ENCODE measurements at regions not wholly inside any gene's neighbourhood (a gene's known extent, or its start where the extent isn't known, plus 50 kb on each side); places are given as distances from the start of the nearest gene placed in this dataset.
"Not testable (repeated sequence)": the region's sequence is repeated elsewhere in the genome, so short reads cannot be mapped to it uniquely, and the experiment has no call there.

GRCh38 chr3:95826419-95826818, 988.0 kb upstream of the EPHA6 start:
- BruUV-seq (replicated peaks) = no TSS peak
- ChIA-PET CTCF (no interaction called here), POLR2A (no interaction called here)
- TF ChIP-seq CTCF (IDR thresholded peaks at IDR 0.05; ENCODE audit: insufficient read depth in 1 of 2, low read depth in 1 of 2, low read length in 1 of 2, severe bottlenecking in 1 of 2, unreplicated experiment in 1 of 2) = no peak
- Histone ChIP-seq H3K4me1 (no peaks in the 10 kb centered on the region), H3K4me3 (ENCODE audit: low read depth, low read length) (no peak overlapping the region), H3K9me3 (no peaks in the 10 kb centered on the region), H3K27me3 (replicated peaks; ENCODE audit: control insufficient read depth, insufficient read depth, low read length) (no peaks in the 10 kb centered on the region), H3K36me3 (ENCODE audit: control insufficient read depth, insufficient read depth, low read length) (no peaks in the 10 kb centered on the region)
- Mint-ChIP-seq H3K36me3 (ENCODE audit: insufficient read depth, unreplicated experiment) (no peaks in the 10 kb centered on the region), H3K4me3 (ENCODE audit: unreplicated experiment) (no peak overlapping the region), H3K27me3 (ENCODE audit: insufficient read depth, unreplicated experiment) (no peaks in the 10 kb centered on the region), H3K9me3 (ENCODE audit: unreplicated experiment) (no peaks in the 10 kb centered on the region), H3K4me1 (ENCODE audit: low read depth, unreplicated experiment) (no peaks in the 10 kb centered on the region), H3K27ac (ENCODE audit: unreplicated experiment) (no peak overlapping the region)
- no peak for DNase-seq
- intact Hi-C loops (cut with micrococcal nuclease; ENCODE audit: unreplicated experiment) = no loop called here

GRCh38 chr3:95832146-95832545, 982.2 kb upstream of the EPHA6 start:
- no peaks in the 10 kb centered on the region for H3K27me3 Mint-ChIP-seq (ENCODE audit: insufficient read depth, unreplicated experiment)
- no peak for DNase-seq
- Histone ChIP-seq H3K27me3 (replicated peaks; ENCODE audit: control insufficient read depth, insufficient read depth, low read length) (no peaks in the 10 kb centered on the region), H3K4me3 (ENCODE audit: low read depth, low read length) (no peak overlapping the region), H3K36me3 (ENCODE audit: control insufficient read depth, insufficient read depth, low read length) (no peaks in the 10 kb centered on the region), H3K9me3 (no peaks in the 10 kb centered on the region), H3K4me1 (no peaks in the 10 kb centered on the region)
- no peaks in the 10 kb centered on the region for H3K36me3 Mint-ChIP-seq (ENCODE audit: insufficient read depth, unreplicated experiment)
- POLR2A ChIA-PET = no interaction called here
- H3K4me1 Mint-ChIP-seq (ENCODE audit: low read depth, unreplicated experiment) = no peaks in the 10 kb centered on the region
- no TSS peak for BruUV-seq (replicated peaks)
- CTCF ChIA-PET = no interaction called here
- intact Hi-C loops (cut with micrococcal nuclease; ENCODE audit: unreplicated experiment) = no loop called here
- H3K9me3 Mint-ChIP-seq (ENCODE audit: unreplicated experiment) = no peaks in the 10 kb centered on the region
- no peak overlapping the region for H3K27ac Mint-ChIP-seq (ENCODE audit: unreplicated experiment)
- no peak for TF ChIP-seq CTCF (IDR thresholded peaks at IDR 0.05; ENCODE audit: insufficient read depth in 1 of 2, low read depth in 1 of 2, low read length in 1 of 2, severe bottlenecking in 1 of 2, unreplicated experiment in 1 of 2)
- H3K4me3 Mint-ChIP-seq (ENCODE audit: unreplicated experiment) = no peak overlapping the region

GRCh38 chr3:95860628-95861027, 953.8 kb upstream of the EPHA6 start:
- CTCF ChIA-PET; H3K4me1 ChIP-seq; H3K27me3 ChIP-seq (replicated peaks; ENCODE audit: control insufficient read depth, insufficient read depth, low read length); H3K4me3 Mint-ChIP-seq (ENCODE audit: unreplicated experiment); H3K27me3 Mint-ChIP-seq (ENCODE audit: insufficient read depth, unreplicated experiment); H3K36me3 Mint-ChIP-seq (ENCODE audit: insufficient read depth, unreplicated experiment); BruUV-seq (replicated peaks); H3K27ac Mint-ChIP-seq (ENCODE audit: unreplicated experiment); DNase-seq; H3K4me3 ChIP-seq (ENCODE audit: low read depth, low read length); POLR2A ChIA-PET; intact Hi-C loops (cut with micrococcal nuclease; ENCODE audit: unreplicated experiment); H3K36me3 ChIP-seq (ENCODE audit: control insufficient read depth, insufficient read depth, low read length); H3K9me3 ChIP-seq; H3K4me1 Mint-ChIP-seq (ENCODE audit: low read depth, unreplicated experiment): not testable (repeated sequence)
- peaks cover 12% of the 10 kb centered on the region for H3K9me3 Mint-ChIP-seq (ENCODE audit: unreplicated experiment)

GRCh38 chr3:95883801-95884200, 930.6 kb upstream of the EPHA6 start:
- no peak for TF ChIP-seq CTCF (IDR thresholded peaks at IDR 0.05; ENCODE audit: insufficient read depth in 1 of 2, low read depth in 1 of 2, low read length in 1 of 2, severe bottlenecking in 1 of 2, unreplicated experiment in 1 of 2)
- Mint-ChIP-seq H3K4me3 (ENCODE audit: unreplicated experiment) (no peak overlapping the region), H3K27me3 (ENCODE audit: insufficient read depth, unreplicated experiment) (no peaks in the 10 kb centered on the region), H3K4me1 (ENCODE audit: low read depth, unreplicated experiment) (no peaks in the 10 kb centered on the region), H3K27ac (ENCODE audit: unreplicated experiment) (no peak overlapping the region), H3K36me3 (ENCODE audit: insufficient read depth, unreplicated experiment) (no peaks in the 10 kb centered on the region), H3K9me3 (ENCODE audit: unreplicated experiment) (no peaks in the 10 kb centered on the region)
- no peak for DNase-seq
- Histone ChIP-seq H3K27me3 (replicated peaks; ENCODE audit: control insufficient read depth, insufficient read depth, low read length) (no peaks in the 10 kb centered on the region), H3K36me3 (ENCODE audit: control insufficient read depth, insufficient read depth, low read length) (no peaks in the 10 kb centered on the region), H3K9me3 (no peaks in the 10 kb centered on the region), H3K4me3 (ENCODE audit: low read depth, low read length) (no peak overlapping the region), H3K4me1 (no peaks in the 10 kb centered on the region)
- ChIA-PET POLR2A (no interaction called here), CTCF (no interaction called here)
- intact Hi-C loops (cut with micrococcal nuclease; ENCODE audit: unreplicated experiment) = no loop called here
- no TSS peak for BruUV-seq (replicated peaks)

Data from Caco-2 (cell line).